Naive thymus-derived CD4-positive, alpha-beta T cell (primary cell): ENCODE measurements at regions not wholly inside any gene's neighbourhood (a gene's known extent, or its start where the extent isn't known, plus 50 kb on each side); places are given as distances from the start of the nearest gene placed in this dataset.

Experiments
- ATAC-seq: fragments of 150-1000 bp; cut with Tn5 transposase; 2 replicates; pipeline ENCODE4 v1.10.0; 2021; ENCODE audit warnings: mild to moderate bottlenecking, moderate library complexity
- CTCF ChIA-PET: fragments of 350-600 bp; sonication (Branson Sonifier 250); formaldehyde crosslinking; loops from one replicate; lab custom pipeline; 2021; ENCODE audit warnings: antibody characterized with exemption; lab: Charles Lee
- POLR2A ChIA-PET: fragments of 350-600 bp; sonication (Branson Sonifier 250); formaldehyde crosslinking; loops from one replicate; lab custom pipeline; 2021; ENCODE audit warnings: antibody characterized with exemption, inconsistent platforms; lab: Charles Lee
- DNase-seq, 9 donors: peaks; one replicate each; pipeline versions ENCODE4 v3.0.0 to v3.0.0-alpha.2; 2020 to 2022; ENCODE audit warnings: mixed read lengths in 1 of 9
- H3K27ac ChIP-seq: one replicate; pipeline ENCODE4 v1.7.0; 2013; ENCODE audit warnings: mild to moderate bottlenecking, low read depth, low read length, moderate library complexity
- H3K27me3 ChIP-seq, 2 donors: one replicate each; pipeline ENCODE4 v1.7.0; 2013; ENCODE audit warnings: low read length in 2 of 2, mild to moderate bottlenecking in 2 of 2, moderate library complexity in 2 of 2; ENCODE audit not compliant: control insufficient read depth in 2 of 2, insufficient read depth in 2 of 2
- H3K36me3 ChIP-seq, 3 experiments: 1 replicate in 2 of 3; 2 replicates in 1 of 3; pipeline ENCODE4 v1.7.0; 2013; ENCODE audit warnings: low read length in 3 of 3, mild to moderate bottlenecking in 3 of 3, moderate library complexity in 1 of 3; ENCODE audit not compliant: insufficient read depth in 3 of 3, control insufficient read depth in 2 of 3
- H3K4me1 ChIP-seq, 2 donors: one replicate each; pipeline ENCODE4 v1.7.0; 2013; ENCODE audit warnings: low read length in 2 of 2, mild to moderate bottlenecking in 2 of 2, moderate library complexity in 1 of 2; ENCODE audit not compliant: control insufficient read depth in 2 of 2, insufficient read depth in 2 of 2
- H3K4me3 ChIP-seq: 2 replicates; pipeline ENCODE4 v1.7.0; 2013; ENCODE audit warnings: mild to moderate bottlenecking, low read length
- H3K9me3 ChIP-seq, 3 experiments: 1 replicate in 2 of 3; 2 replicates in 1 of 3; pipeline ENCODE4 v1.7.0; 2013; ENCODE audit warnings: low read length in 3 of 3; ENCODE audit not compliant: control insufficient read depth in 2 of 3
- H3K27ac Mint-ChIP-seq, 9 donors: one replicate each; pipeline ENCODE4 v1.8.0; 2020 to 2022; ENCODE audit warnings: mixed read lengths in 9 of 9, mild to moderate bottlenecking in 8 of 9, moderate library complexity in 5 of 9, inconsistent platforms in 2 of 9
- H3K27me3 Mint-ChIP-seq, 5 donors: one replicate each; pipeline ENCODE4 v1.8.0; 2021 to 2022; ENCODE audit warnings: mixed read lengths in 5 of 5, mild to moderate bottlenecking in 1 of 5
- H3K36me3 Mint-ChIP-seq, 5 donors: one replicate each; pipeline ENCODE4 v1.8.0; 2020 to 2022; ENCODE audit warnings: mixed read lengths in 5 of 5, mild to moderate bottlenecking in 3 of 5, inconsistent platforms in 1 of 5
- H3K4me1 Mint-ChIP-seq, 7 donors: one replicate each; pipeline ENCODE4 v1.8.0; 2020 to 2022; ENCODE audit warnings: mixed read lengths in 7 of 7, mild to moderate bottlenecking in 3 of 7, inconsistent platforms in 1 of 7
- H3K4me3 Mint-ChIP-seq, 10 donors: one replicate each; pipeline ENCODE4 v1.8.0; 2020 to 2022; ENCODE audit warnings: mild to moderate bottlenecking in 10 of 10, mixed read lengths in 10 of 10, moderate library complexity in 6 of 10, inconsistent platforms in 2 of 10
- H3K9me3 Mint-ChIP-seq, 11 donors: one replicate each; pipeline ENCODE4 v1.8.0; 2020 to 2022; ENCODE audit warnings: mixed read lengths in 11 of 11, mild to moderate bottlenecking in 4 of 11, inconsistent platforms in 1 of 11, moderate library complexity in 1 of 11
- intact Hi-C, 2 donors: fragments of 100-400 bp; cut with micrococcal nuclease; formaldehyde crosslinking; loops; one replicate each; pipeline ENCODE4 v1.15.1; 2023

DNA sequence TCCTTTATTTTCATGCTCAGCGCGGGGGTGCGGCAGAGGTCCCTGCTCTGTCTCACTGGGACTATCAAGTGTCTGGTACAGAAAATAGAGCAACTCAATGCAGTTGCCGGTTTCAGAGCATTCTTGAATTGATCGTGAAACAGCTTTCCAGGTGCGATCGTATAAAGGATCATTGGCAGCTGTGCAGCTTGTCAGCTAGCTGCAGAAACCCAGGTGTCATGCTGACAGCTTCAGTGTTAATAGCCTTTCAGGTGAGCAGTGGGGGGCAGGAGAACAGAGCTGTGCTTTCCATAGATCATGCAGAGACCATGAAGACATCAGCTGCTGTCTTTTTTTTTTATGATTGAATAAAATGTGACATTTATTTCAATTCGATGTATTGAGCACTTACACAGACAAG lies 583.9 kb downstream of the NLGN4X start:
- ATAC-seq (no peak), DNase-seq (no peak)
- POLR2A ChIA-PET: no interaction called here
- H3K4me3 ChIP-seq: no peak overlapping the region
- Mint-ChIP-seq H3K4me1 (no peaks in the 10 kb centered on the region), H3K36me3 (no peaks in the 10 kb centered on the region), H3K4me3 (no peak overlapping the region), H3K27me3 (no peaks in the 10 kb centered on the region), H3K27ac (no peak overlapping the region), H3K9me3 (peaks cover 0 to 12% (median 6%) of the 10 kb centered on the region in 11 donors)
- H3K9me3 ChIP-seq: no peaks in the 10 kb centered on the region
- H3K27ac ChIP-seq: no peak overlapping the region
- no peaks in the 10 kb centered on the region for H3K36me3 ChIP-seq
- no peaks in the 10 kb centered on the region for H3K27me3 ChIP-seq
- CTCF ChIA-PET: no interaction called here
- intact Hi-C loops: no loop called here
- H3K4me1 ChIP-seq: no peaks in the 10 kb centered on the region

DNA sequence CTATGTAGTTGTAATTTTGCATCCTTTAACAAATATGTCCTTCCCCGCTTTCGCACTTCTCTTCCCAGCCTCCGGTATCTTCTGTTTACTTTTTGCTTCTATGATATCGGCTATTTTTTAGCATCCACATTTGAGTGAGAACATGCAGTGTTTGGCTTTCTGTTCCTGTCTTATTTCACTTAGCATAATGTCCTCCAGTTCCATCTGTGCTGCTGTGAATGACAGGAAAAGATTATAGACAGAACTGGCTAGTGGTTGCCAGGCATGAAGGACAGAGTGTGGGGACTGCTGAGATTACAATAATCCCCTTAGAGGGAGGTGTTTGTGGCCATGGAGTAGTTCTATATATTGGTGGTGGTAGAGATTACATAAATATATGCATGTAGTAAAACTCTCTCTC lies 588.6 kb downstream of the NLGN4X start:
- Mint-ChIP-seq H3K4me1 (no peaks in the 10 kb centered on the region), H3K27ac (no peak overlapping the region), H3K36me3 (no peaks in the 10 kb centered on the region), H3K27me3 (no peaks in the 10 kb centered on the region), H3K9me3 (peaks cover 0 to 5% (median 3%) of the 10 kb centered on the region in 11 donors), H3K4me3 (no peak overlapping the region)
- DNase-seq (no peak), ATAC-seq (no peak)
- POLR2A ChIA-PET: no interaction called here
- H3K9me3 ChIP-seq: no peaks in the 10 kb centered on the region
- no peaks in the 10 kb centered on the region for H3K36me3 ChIP-seq
- H3K4me1 ChIP-seq: no peaks in the 10 kb centered on the region
- CTCF ChIA-PET: no interaction called here
- no peak overlapping the region for H3K4me3 ChIP-seq
- H3K27me3 ChIP-seq: no peaks in the 10 kb centered on the region
- H3K27ac ChIP-seq: no peak overlapping the region
- intact Hi-C loops: no loop called here

DNA sequence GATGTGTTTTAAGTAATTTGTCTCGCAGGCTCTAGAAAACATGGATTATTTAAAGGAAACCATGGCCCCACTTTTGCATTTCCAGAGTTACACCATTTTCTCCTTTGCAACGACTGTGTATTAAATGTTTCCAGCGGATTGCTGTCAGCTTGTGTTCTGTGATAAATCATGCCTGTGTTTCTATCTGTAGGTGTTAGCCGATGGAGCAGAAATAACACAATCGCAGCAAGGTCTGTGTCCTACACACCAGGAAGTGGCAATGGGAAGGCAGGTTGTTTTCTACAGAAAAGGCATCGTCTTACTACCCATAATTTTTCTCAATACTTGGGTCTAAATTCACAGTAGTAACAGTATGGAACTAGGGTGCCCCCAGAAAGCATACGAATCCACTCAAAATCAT lies 590.1 kb downstream of the NLGN4X start:
- CTCF ChIA-PET: no interaction called here
- no peaks in the 10 kb centered on the region for H3K4me1 ChIP-seq
- no peak for DNase-seq
- H3K27ac Mint-ChIP-seq: no peak overlapping the region
- peaks cover 0 to 5% (median under 1%) of the 10 kb centered on the region in 11 donors for H3K9me3 Mint-ChIP-seq
- H3K27me3 ChIP-seq: no peaks in the 10 kb centered on the region
- intact Hi-C loops: no loop called here
- no peak overlapping the region for H3K4me3 ChIP-seq
- POLR2A ChIA-PET: no interaction called here
- no peak overlapping the region for H3K4me3 Mint-ChIP-seq
- ATAC-seq: no peak
- H3K27me3 Mint-ChIP-seq: no peaks in the 10 kb centered on the region
- H3K36me3 ChIP-seq: no peaks in the 10 kb centered on the region
- H3K4me1 Mint-ChIP-seq: no peaks in the 10 kb centered on the region
- H3K9me3 ChIP-seq: no peaks in the 10 kb centered on the region
- no peak overlapping the region for H3K27ac ChIP-seq
- H3K36me3 Mint-ChIP-seq: no peaks in the 10 kb centered on the region

DNA sequence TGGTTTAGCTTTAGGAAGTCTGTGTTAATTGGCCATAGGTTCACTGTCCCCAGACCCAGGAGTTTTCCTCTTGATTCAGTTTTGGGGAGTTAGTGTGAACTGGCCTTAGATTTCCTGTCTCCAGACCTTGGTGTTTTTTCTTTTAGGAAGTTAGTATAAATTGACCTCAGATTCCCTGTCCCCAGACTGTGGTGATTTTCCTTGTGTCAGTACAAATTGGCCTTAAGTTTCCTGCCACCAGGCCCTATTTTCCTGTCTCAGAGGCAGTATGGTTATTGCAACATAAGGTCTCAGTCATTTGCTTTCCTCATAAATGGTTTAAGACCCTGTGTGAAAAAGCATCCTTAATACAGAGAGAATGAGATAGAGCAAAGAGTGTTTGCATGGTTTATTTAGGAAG lies 595.8 kb downstream of the NLGN4X start:
- Mint-ChIP-seq H3K27me3 (no peaks in the 10 kb centered on the region), H3K27ac (no peak overlapping the region), H3K36me3 (no peaks in the 10 kb centered on the region), H3K4me3 (no peak overlapping the region), H3K9me3 (peaks cover 0 to 6% (median 2%) of the 10 kb centered on the region in 11 donors), H3K4me1 (no peaks in the 10 kb centered on the region)
- no peak overlapping the region for H3K4me3 ChIP-seq
- no peaks in the 10 kb centered on the region for H3K9me3 ChIP-seq
- ChIA-PET POLR2A (no interaction called here), CTCF (no interaction called here)
- no peak overlapping the region for H3K27ac ChIP-seq
- ATAC-seq: no peak
- H3K27me3 ChIP-seq: no peaks in the 10 kb centered on the region
- intact Hi-C loops: no loop called here
- H3K4me1 ChIP-seq: no peaks in the 10 kb centered on the region
- DNase-seq: no peak
- no peaks in the 10 kb centered on the region for H3K36me3 ChIP-seq

DNA sequence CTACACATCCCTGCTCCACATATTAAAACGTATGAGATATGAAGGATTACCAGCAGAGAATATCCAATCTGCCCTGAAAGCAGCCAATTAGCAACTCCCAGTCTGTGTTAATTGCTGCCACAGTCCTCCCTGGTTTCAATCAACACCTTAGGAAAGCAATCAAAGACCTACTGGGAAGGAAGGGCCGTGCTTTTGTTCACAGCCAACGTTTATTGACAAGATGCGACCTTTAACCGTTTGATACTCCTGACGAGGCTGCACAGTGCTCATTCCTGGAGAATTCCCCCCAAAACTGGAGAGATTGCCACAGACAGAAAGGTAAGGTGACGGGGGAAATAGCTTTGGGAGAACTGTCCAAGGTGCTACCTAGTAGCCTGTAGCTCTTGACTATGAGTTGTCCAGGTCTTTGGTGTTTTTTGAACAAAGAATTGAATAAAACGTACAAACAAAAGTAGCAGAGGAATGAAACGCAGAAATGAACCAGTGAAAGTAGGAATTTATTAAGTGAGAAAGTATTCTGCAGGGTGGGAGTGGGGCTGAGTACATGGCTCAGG lies 596.5 kb downstream of the NLGN4X start:
- H3K9me3 Mint-ChIP-seq: peaks cover 0 to 6% (median 3%) of the 10 kb centered on the region in 11 donors
- POLR2A ChIA-PET: no interaction called here
- Histone ChIP-seq H3K36me3 (no peaks in the 10 kb centered on the region), H3K4me1 (no peaks in the 10 kb centered on the region), H3K27me3 (no peaks in the 10 kb centered on the region), H3K27ac (no peak overlapping the region), H3K4me3 (no peak overlapping the region), H3K9me3 (no peaks in the 10 kb centered on the region)
- CTCF ChIA-PET: no interaction called here
- ATAC-seq (no peak), DNase-seq (no peak)
- no peaks in the 10 kb centered on the region for H3K4me1 Mint-ChIP-seq
- intact Hi-C loops: no loop called here
- H3K36me3 Mint-ChIP-seq: no peaks in the 10 kb centered on the region
- no peak overlapping the region for H3K27ac Mint-ChIP-seq
- no peaks in the 10 kb centered on the region for H3K27me3 Mint-ChIP-seq
- H3K4me3 Mint-ChIP-seq: no peak overlapping the region

DNA sequence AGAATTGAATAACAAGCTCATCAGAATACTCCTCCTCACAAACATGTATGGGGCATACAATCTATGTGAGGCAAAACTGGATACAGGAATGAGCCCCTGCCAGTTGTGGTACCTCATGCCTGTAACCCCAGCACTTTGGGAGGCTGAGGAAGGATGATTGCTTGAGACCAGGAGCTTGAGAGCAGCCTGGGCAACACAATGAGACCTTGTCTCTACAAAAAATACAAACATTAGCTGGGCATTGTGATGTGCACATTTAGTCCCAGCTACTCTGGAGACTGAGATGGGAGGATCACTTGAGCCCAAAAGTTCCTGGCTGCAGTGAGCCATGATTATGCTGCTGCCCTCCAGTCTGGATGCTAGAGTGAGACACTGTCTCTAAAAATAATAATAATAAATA lies 611.0 kb downstream of the NLGN4X start:
- no peaks in the 10 kb centered on the region for H3K27me3 Mint-ChIP-seq
- CTCF ChIA-PET: interaction anchor here (0.6 kb wide), 1 partner anchor 23 kb away, joined by 3 read pairs; no protein-coding TSS in a partner anchor
- no peak for ATAC-seq
- H3K4me3 Mint-ChIP-seq: no peak overlapping the region
- no peak overlapping the region for H3K27ac ChIP-seq
- no peaks in the 10 kb centered on the region for H3K9me3 ChIP-seq
- no peaks in the 10 kb centered on the region for H3K36me3 ChIP-seq
- H3K27ac Mint-ChIP-seq: no peak overlapping the region
- H3K9me3 Mint-ChIP-seq: peaks cover 0 to 5% (median 0%) of the 10 kb centered on the region in 11 donors
- H3K27me3 ChIP-seq: no peaks in the 10 kb centered on the region
- intact Hi-C loops: no loop called here
- no peaks in the 10 kb centered on the region for H3K36me3 Mint-ChIP-seq
- no peak overlapping the region for H3K4me3 ChIP-seq
- no peaks in the 10 kb centered on the region for H3K4me1 Mint-ChIP-seq
- DNase-seq: no peak
- POLR2A ChIA-PET: no interaction called here
- H3K4me1 ChIP-seq: no peaks in the 10 kb centered on the region

DNA sequence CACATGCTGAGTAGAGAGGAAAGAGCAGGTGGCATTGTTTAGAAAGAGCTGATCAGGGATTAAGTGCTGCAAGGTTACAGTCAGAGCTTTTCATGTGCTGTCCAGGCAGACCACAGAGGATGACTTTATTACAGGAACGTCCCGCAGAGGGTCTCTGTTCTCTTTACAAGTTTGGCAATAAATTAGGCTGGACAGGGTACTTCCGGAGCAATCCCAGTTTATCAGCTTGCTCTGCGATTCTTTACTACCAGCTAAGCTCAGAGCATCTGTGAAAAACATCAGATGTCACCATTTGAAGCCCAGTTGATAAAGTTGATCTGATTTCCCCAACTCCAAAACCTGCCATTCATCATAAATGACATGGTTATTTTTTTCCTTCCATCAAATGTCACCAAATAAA lies 633.1 kb downstream of the NLGN4X start:
- no peaks in the 10 kb centered on the region for H3K9me3 ChIP-seq
- no peak overlapping the region for H3K27ac Mint-ChIP-seq
- H3K36me3 Mint-ChIP-seq: no peaks in the 10 kb centered on the region
- no peaks in the 10 kb centered on the region for H3K27me3 Mint-ChIP-seq
- ChIA-PET CTCF (no interaction called here), POLR2A (no interaction called here)
- DNase-seq (no peak), ATAC-seq (no peak)
- H3K4me1 Mint-ChIP-seq: no peaks in the 10 kb centered on the region
- no peaks in the 10 kb centered on the region for H3K4me1 ChIP-seq
- H3K27ac ChIP-seq: no peak overlapping the region
- no peaks in the 10 kb centered on the region for H3K27me3 ChIP-seq
- intact Hi-C loops: no loop called here
- no peak overlapping the region for H3K4me3 Mint-ChIP-seq
- H3K9me3 Mint-ChIP-seq: peaks cover 0 to 15% (median under 1%) of the 10 kb centered on the region in 11 donors
- no peaks in the 10 kb centered on the region for H3K36me3 ChIP-seq
- no peak overlapping the region for H3K4me3 ChIP-seq
